HG02571 (cell line): ENCODE measurements at regions not wholly inside any gene's neighbourhood (a gene's known extent, or its start where the extent isn't known, plus 50 kb on each side); places are given as distances from the start of the nearest gene placed in this dataset.
"Not testable (repeated sequence)": the region's sequence is repeated elsewhere in the genome, so short reads cannot be mapped to it uniquely, and the experiment has no call there.

Source experiments
- ATAC-seq: cut with Tn5 transposase; IDR thresholded peaks from one replicate; pipeline ENCODE4 v1.9.1; 2021; ENCODE audit warnings: mild to moderate bottlenecking, moderate library complexity; ENCODE audit not compliant: unreplicated experiment

- no peak for ATAC-seq
Observed at GRCh38 chr4:120636120-120636630, 286.4 kb downstream of the PRDM5 start.

- no peak for ATAC-seq
Observed at GRCh38 chr4:120633810-120634209, 288.7 kb downstream of the PRDM5 start.

DNA sequence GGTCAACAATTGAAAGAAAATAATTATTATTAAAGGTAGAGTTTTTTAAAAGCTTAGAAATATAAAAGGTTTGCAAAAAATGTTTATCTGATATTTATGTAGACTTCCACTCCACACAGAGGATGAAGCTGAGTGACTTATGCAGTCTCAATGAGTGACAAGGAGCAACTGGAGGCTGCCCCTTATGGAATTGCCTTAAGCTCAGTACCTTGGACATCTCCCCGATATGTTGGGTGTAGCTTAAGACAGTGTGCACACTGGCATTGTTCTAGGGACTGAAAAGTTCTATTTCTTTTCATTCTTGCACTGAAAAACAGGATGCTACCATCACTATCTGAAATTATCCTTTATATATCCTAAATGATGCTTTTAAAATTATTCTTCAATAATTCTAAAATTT, 292.1 kb downstream of the PRDM5 start:
- ATAC-seq: no peak

DNA sequence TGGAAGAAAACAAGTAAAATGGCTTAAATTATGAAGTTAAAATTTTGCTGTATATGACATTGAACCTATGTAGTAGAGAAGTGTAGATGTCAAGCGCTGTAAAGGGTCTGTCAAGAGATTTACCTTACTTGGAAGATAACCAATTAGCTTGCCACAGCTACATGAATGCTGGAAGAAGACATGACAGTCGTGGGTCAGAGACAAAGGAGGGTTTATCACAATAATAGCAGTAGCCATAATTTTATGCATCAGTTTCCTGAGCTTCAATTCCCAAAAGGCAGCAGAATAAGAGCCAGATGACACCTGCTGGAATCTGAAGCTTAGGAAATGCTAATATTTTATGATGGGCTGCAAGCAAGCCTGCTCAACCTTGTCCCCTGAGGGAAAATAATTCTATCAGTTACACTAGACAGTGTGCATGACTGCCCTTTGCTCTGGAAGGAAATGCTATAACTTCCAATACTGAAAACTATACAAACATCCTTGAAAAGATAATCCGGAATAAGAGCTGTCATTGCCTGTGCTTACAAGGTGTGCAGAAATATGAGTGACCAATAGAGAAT, 292.9 kb downstream of the PRDM5 start:
- ATAC-seq: no peak

GRCh38 chr4:120622601-120623000, 299.9 kb downstream of the PRDM5 start:
- no peak for ATAC-seq

GRCh38 chr4:120617171-120617570, 305.4 kb downstream of the PRDM5 start:
- ATAC-seq: no peak

DNA sequence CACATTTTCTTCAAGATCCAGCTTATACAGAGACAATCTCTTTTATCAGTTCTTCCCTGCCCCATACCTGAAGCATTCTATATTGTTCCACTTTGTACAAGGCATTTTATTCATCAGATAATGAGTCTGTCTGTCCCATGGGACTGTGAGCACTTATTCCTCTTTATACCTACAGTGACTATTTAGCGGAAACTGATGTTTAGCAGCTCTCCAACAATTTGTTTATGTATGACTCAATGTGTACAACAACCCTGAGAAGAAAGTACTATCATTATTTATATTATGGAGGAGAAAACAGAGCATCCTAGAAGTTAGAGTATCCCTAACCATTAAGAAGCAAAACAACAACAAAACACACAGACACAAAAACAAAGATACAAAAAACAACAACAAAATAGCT, 306.5 kb downstream of the PRDM5 start:
- no peak for ATAC-seq

DNA sequence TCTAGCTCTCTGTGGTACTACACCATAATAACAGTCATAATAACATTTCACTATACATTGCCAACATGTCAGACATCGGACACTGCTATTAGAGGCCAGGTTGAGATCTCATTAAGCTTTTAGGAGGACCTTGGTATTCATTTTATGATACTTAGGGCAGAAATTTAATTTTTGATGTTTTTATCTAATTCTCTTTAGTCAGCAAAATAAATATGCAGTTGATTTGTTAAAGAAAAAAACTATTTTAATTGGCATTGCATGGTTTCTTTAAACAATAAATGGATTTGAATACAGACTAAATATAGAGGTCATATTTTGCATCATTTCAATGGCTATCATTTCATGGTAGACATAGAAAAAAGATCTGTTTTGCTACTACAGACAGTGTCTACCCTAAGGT, 308.7 kb downstream of the PRDM5 start:
- no peak for ATAC-seq

- ATAC-seq: no peak
Observed at GRCh38 chr4:120611092-120611491, 311.4 kb downstream of the PRDM5 start.

- no peak for ATAC-seq
Observed at GRCh38 chr4:120591038-120591437, 331.5 kb downstream of the PRDM5 start.

GRCh38 chr4:120589787-120590186, 332.7 kb downstream of the PRDM5 start:
- ATAC-seq: no peak

- ATAC-seq: no peak
Observed at GRCh38 chr4:120568731-120569130, 353.8 kb downstream of the PRDM5 start.

- ATAC-seq: no peak
Observed at GRCh38 chr4:120561648-120562047, 360.9 kb downstream of the PRDM5 start.

DNA sequence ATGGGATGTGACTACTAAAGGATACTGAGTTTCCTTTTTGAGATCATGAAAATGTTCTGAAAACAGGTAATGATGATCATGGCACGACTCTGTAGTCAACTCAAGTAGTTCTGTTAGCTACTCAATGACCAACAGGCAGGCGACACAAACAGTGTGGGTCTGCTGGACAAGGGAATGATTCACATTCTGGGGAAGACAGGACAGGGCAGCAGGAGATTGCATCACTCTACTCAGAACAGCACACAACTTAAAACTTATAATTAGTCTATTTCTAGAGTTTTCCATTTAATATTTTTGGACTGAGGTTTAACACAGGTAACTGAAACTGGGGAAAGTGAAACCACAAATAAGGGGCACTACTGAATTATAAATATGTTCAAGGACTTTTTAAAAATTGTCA, 365.2 kb downstream of the PRDM5 start:
- no peak for ATAC-seq

GRCh38 chr4:120555058-120555457, 367.5 kb downstream of the PRDM5 start:
- no peak for ATAC-seq

DNA sequence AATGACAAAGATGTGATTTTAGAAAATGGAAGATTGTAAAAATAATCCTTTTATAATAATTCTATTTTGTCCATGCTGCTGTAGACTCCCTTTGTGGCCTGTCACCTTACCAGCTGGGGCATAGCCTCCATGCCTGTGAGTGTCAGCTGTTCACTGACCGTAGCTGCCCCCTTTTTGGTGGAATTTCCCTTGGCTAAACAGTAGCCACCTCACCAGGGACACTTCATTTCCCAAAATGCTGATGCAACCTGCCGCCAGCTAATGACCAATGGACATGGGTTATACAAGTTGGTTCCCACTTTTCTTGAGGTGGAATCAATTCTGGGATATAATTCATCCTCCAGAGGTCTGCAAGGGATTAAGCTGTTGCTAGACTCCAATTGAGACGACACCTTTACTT, 368.4 kb downstream of the PRDM5 start:
- ATAC-seq: no peak

GRCh38 chr4:120550624-120551220, 371.8 kb downstream of the PRDM5 start:
- not testable (repeated sequence) for ATAC-seq

GRCh38 chr4:120549011-120549570, 373.4 kb downstream of the PRDM5 start:
- ATAC-seq: no peak

GRCh38 chr4:120545391-120545790, 377.1 kb downstream of the PRDM5 start:
- ATAC-seq: no peak

DNA sequence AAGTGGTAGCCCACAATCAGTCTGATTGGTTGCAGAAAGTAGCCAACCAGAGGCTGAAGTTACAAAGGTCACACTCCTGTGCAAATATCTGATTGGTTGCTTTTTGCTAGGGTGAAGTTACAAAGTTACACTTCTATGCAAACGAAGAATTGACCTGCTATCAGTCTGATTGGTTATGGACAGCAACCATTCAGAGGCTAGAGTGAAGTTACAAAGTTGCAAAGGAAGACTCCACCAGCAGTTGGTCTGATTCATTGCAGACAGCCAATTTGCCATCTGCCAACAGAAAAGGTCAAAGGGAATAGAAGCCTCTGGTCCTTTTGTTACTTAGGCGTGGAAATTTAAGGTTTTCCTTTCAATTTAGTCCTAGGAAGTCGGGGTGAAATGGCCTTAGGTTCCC, 377.7 kb downstream of the PRDM5 start:
- ATAC-seq: no peak

DNA sequence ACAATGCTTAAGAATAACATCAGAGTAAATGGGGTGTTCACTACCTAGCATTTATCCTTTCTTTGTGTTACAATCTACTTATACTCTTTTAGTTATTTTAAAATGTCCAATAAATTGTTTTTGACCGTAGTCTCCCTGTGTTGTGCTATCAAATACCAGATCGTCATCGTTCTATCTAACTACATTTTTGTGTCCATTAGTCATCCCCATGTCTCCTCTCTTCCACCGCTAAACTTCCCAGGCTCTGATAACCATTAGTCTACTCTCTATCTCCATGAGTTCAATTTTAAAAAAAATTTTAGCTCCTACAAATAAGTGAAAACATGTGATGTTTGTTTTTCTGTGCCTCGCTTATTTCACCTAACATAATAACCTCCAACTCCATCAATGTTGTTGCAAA, 381.9 kb downstream of the PRDM5 start:
- no peak for ATAC-seq

DNA sequence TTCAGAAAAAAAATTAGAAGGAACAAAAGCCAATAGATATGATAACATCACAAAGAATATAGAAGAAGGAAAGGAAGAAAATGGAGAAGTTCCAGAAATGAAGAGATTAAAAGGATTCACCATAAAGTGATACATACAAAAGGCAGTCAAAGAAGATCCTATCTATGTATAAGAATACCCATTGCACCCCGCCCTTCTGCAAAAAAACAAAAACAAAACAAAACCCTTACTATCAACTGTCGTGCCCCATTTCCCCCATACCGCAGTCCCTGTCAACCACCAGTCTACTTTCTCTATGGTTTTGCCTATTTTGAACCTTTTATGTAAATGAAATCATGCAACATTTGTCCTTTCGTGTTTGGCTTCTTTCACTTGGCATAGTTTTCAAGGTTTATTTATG, 385.6 kb downstream of the PRDM5 start:
- no peak for ATAC-seq

- no peak for ATAC-seq
Observed at GRCh38 chr4:120528428-120528827, 394.1 kb downstream of the PRDM5 start.
